Mesendoderm (in vitro differentiated cells): ENCODE measurements at regions not wholly inside any gene's neighbourhood (a gene's known extent, or its start where the extent isn't known, plus 50 kb on each side); places are given as distances from the start of the nearest gene placed in this dataset.

ENCODE experiments used
- DNase-seq: peaks from one replicate; pipeline ENCODE4 v3.0.0; 2013
- H2AK5ac ChIP-seq: 2 replicates; pipeline ENCODE4 v1.6.1; 2013; ENCODE audit warnings: low read length, inconsistent platforms
- H2BK120ac ChIP-seq: 2 replicates; pipeline ENCODE4 v1.6.1; 2013; ENCODE audit warnings: low read depth, mild to moderate bottlenecking, low read length, moderate library complexity, mixed read lengths
- H2BK15ac ChIP-seq: replicated peaks from 2 replicates; pipeline ENCODE4 v1.6.1; 2013; ENCODE audit warnings: low read depth, mild to moderate bottlenecking, moderate library complexity
- H2BK5ac ChIP-seq: 2 replicates; pipeline ENCODE4 v1.6.1; 2013; ENCODE audit warnings: low read length, inconsistent platforms
- H3K18ac ChIP-seq: 2 replicates; pipeline ENCODE4 v1.6.1; 2013; ENCODE audit warnings: mild to moderate bottlenecking, low read length, mixed read lengths
- H3K23ac ChIP-seq: one replicate; pipeline ENCODE4 v1.6.1; 2013; ENCODE audit warnings: low read length
- H3K27ac ChIP-seq: 2 replicates; pipeline ENCODE4 v1.5.1; 2013; ENCODE audit warnings: low read depth, mild to moderate bottlenecking, inconsistent platforms, low read length, moderate library complexity
- H3K27me3 ChIP-seq: 2 replicates; pipeline ENCODE4 v1.6.1; 2013; ENCODE audit warnings: low read length, control low read depth, mild to moderate bottlenecking, inconsistent platforms; ENCODE audit not compliant: insufficient read depth, poor library complexity
- H3K36me3 ChIP-seq: 2 replicates; pipeline ENCODE4 v1.6.1; 2013; ENCODE audit warnings: low read length, inconsistent platforms; ENCODE audit not compliant: control insufficient read depth, insufficient read depth
- H3K4ac ChIP-seq: one replicate; pipeline ENCODE4 v1.6.1; 2013; ENCODE audit warnings: low read depth, mild to moderate bottlenecking, low read length, moderate library complexity
- H3K4me1 ChIP-seq: 2 replicates; pipeline ENCODE4 v1.6.1; 2013; ENCODE audit warnings: low read depth, low read length, inconsistent platforms; ENCODE audit not compliant: control insufficient read depth
- H3K4me2 ChIP-seq: 2 replicates; pipeline ENCODE4 v1.6.1; 2013; ENCODE audit warnings: low read length
- H3K4me3 ChIP-seq: 2 replicates; pipeline ENCODE4 v1.5.1; 2013; ENCODE audit warnings: mild to moderate bottlenecking, low read length
- H3K56ac ChIP-seq: one replicate; pipeline ENCODE4 v1.6.1; 2013; ENCODE audit warnings: low read length
- H3K79me1 ChIP-seq: 2 replicates; pipeline ENCODE4 v1.6.1; 2013; ENCODE audit warnings: low read length, inconsistent platforms
- H3K79me2 ChIP-seq: 2 replicates; pipeline ENCODE4 v1.6.1; 2013; ENCODE audit warnings: mild to moderate bottlenecking, low read length; ENCODE audit not compliant: control insufficient read depth, insufficient read depth
- H3K9ac ChIP-seq: 2 replicates; pipeline ENCODE4 v1.6.1; 2013; ENCODE audit warnings: low read length, inconsistent platforms
- H4K5ac ChIP-seq: one replicate; pipeline ENCODE4 v1.6.1; 2013; ENCODE audit warnings: low read length
- H4K8ac ChIP-seq: one replicate; pipeline ENCODE4 v1.6.1; 2013; ENCODE audit warnings: low read depth, mild to moderate bottlenecking, control low read depth, low read length, moderate library complexity
- WGBS: extraction: QIAGEN DNeasy Blood & Tissue Kit; methylation state at CpG from one replicate; pipeline ENCODE4 v1.1.7; 2013; ENCODE audit warnings: low lambda C conversion rate, missing lambda C conversion rate; ENCODE audit not compliant: insufficient coverage; ENCODE audit errors: extremely low coverage; 5-methylcytosine and 5-hydroxymethylcytosine counted together

GRCh38 chr2:71936076-71937030 is 211.3 kb downstream of the CYP26B1 start:
- Histone ChIP-seq H3K79me1 (no peaks in the 10 kb centered on the region), H3K56ac (no peak overlapping the region), H3K4me1 (no peaks in the 10 kb centered on the region), H3K4ac (no peak overlapping the region), H3K27ac (no peak overlapping the region), H3K18ac (no peak overlapping the region), H3K79me2 (no peaks in the 10 kb centered on the region), H3K4me2 (no peak overlapping the region), H4K5ac (no peak overlapping the region), H3K36me3 (no peaks in the 10 kb centered on the region), H2AK5ac (no peak overlapping the region), H3K4me3 (no peak overlapping the region), H3K9ac (no peak overlapping the region), H4K8ac (no peak overlapping the region), H3K23ac (no peak overlapping the region), H3K27me3 (no peaks in the 10 kb centered on the region), H2BK15ac (no peak overlapping the region), H2BK5ac (no peak overlapping the region), H2BK120ac (no peak overlapping the region)
- DNase-seq, result no peak
- no CpG with 5 or more reads among the region's 5 CpGs for WGBS

DNA sequence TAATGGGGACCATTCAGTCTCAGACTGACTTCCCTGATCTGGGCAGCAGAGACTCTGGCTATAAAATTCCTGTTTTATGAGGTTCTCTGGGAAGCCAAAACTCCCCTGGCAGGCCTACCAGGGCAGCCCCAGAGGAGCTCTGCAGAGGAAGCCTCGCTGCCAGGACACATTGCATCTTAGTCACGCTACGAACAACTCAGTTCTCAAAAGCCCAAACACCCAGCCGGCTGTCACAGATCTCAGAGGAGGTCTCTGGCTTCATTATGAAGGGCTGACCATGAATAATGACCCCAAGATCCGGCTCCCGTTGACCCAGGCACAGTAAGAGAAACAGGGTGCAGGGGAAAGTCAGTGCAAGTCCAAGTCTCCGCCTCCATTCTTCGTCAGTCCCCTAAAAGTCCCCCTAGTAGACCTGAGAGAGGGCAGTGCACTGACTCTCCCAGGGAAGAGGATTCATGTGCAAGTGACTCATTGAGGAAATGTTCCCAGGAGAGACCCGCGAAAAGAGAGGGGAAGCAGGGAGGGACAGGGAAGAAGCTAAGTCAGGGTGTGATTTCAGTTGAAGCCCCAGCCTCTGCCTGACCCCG is 212.3 kb downstream of the CYP26B1 start:
- no peak overlapping the region for H4K8ac ChIP-seq
- H3K4ac ChIP-seq, result no peak overlapping the region
- H2BK15ac ChIP-seq, result no peak overlapping the region
- H3K79me1 ChIP-seq, result no peaks in the 10 kb centered on the region
- no peak overlapping the region for H3K18ac ChIP-seq
- no peak overlapping the region for H4K5ac ChIP-seq
- H3K23ac ChIP-seq, result no peak overlapping the region
- no peak overlapping the region for H3K4me3 ChIP-seq
- no peak for DNase-seq
- H3K4me2 ChIP-seq, result no peak overlapping the region
- no peak overlapping the region for H3K56ac ChIP-seq
- no peaks in the 10 kb centered on the region for H3K4me1 ChIP-seq
- no peak overlapping the region for H2BK120ac ChIP-seq
- no peak overlapping the region for H2BK5ac ChIP-seq
- no peak overlapping the region for H2AK5ac ChIP-seq
- WGBS, result no CpG with 5 or more reads among the region's 11 CpGs
- no peak overlapping the region for H3K27ac ChIP-seq
- H3K9ac ChIP-seq, result no peak overlapping the region
- no peaks in the 10 kb centered on the region for H3K79me2 ChIP-seq
- no peaks in the 10 kb centered on the region for H3K36me3 ChIP-seq
- no peaks in the 10 kb centered on the region for H3K27me3 ChIP-seq

GRCh38 chr2:71934595-71935261 is 212.9 kb downstream of the CYP26B1 start:
- H3K79me2 ChIP-seq, result no peaks in the 10 kb centered on the region
- peak; percentile 26 for DNase-seq

GRCh38 chr2:71934320-71934593 is 213.4 kb downstream of the CYP26B1 start:
- H3K36me3 ChIP-seq, result no peaks in the 10 kb centered on the region
- H3K4me1 ChIP-seq, result no peaks in the 10 kb centered on the region
- H2BK15ac ChIP-seq, result no peak overlapping the region
- H3K56ac ChIP-seq, result no peak overlapping the region
- no peaks in the 10 kb centered on the region for H3K79me2 ChIP-seq
- H3K27me3 ChIP-seq, result no peaks in the 10 kb centered on the region
- no peak overlapping the region for H4K5ac ChIP-seq
- H2BK5ac ChIP-seq, result no peak overlapping the region
- H3K18ac ChIP-seq, result no peak overlapping the region
- no peak overlapping the region for H2BK120ac ChIP-seq
- H2AK5ac ChIP-seq, result no peak overlapping the region
- no peak overlapping the region for H3K27ac ChIP-seq
- H3K9ac ChIP-seq, result no peak overlapping the region
- DNase-seq, result no peak
- H3K4me3 ChIP-seq, result no peak overlapping the region
- WGBS, result no CpG with 5 or more reads among the region's 2 CpGs
- H4K8ac ChIP-seq, result no peak overlapping the region
- H3K4ac ChIP-seq, result no peak overlapping the region
- no peak overlapping the region for H3K23ac ChIP-seq
- H3K79me1 ChIP-seq, result no peaks in the 10 kb centered on the region
- no peak overlapping the region for H3K4me2 ChIP-seq

More at GRCh38 chr2:71934595-71935261, 212.9 kb downstream of the CYP26B1 start:
- no peak overlapping the region for H3K4me3 ChIP-seq
- no peaks in the 10 kb centered on the region for H3K79me1 ChIP-seq
- no peak overlapping the region for H3K27ac ChIP-seq
- no peak overlapping the region for H2BK5ac ChIP-seq
- H3K23ac ChIP-seq, result no peak overlapping the region
- no peaks in the 10 kb centered on the region for H3K4me1 ChIP-seq
- H2BK120ac ChIP-seq, result no peak overlapping the region
- no peak overlapping the region for H3K9ac ChIP-seq
- H2AK5ac ChIP-seq, result no peak overlapping the region
- H3K4ac ChIP-seq, result no peak overlapping the region
- no peak overlapping the region for H4K8ac ChIP-seq
- no peak overlapping the region for H3K4me2 ChIP-seq
- no peak overlapping the region for H3K56ac ChIP-seq
- WGBS, result no CpG with 5 or more reads among the region's 4 CpGs
- no peak overlapping the region for H3K18ac ChIP-seq
- H4K5ac ChIP-seq, result no peak overlapping the region
- no peaks in the 10 kb centered on the region for H3K36me3 ChIP-seq
- H2BK15ac ChIP-seq, result no peak overlapping the region
- no peaks in the 10 kb centered on the region for H3K27me3 ChIP-seq

- no peak overlapping the region for H3K4ac ChIP-seq
- H3K79me1 ChIP-seq, result no peaks in the 10 kb centered on the region
- H3K56ac ChIP-seq, result no peak overlapping the region
- H2BK120ac ChIP-seq, result no peak overlapping the region
- no peaks in the 10 kb centered on the region for H3K79me2 ChIP-seq
- no peak overlapping the region for H4K8ac ChIP-seq
- no peak overlapping the region for H2BK15ac ChIP-seq
- no peak overlapping the region for H3K9ac ChIP-seq
- no CpG with 5 or more reads among the region's 8 CpGs for WGBS
- H4K5ac ChIP-seq, result no peak overlapping the region
- H3K36me3 ChIP-seq, result no peaks in the 10 kb centered on the region
- no peaks in the 10 kb centered on the region for H3K4me1 ChIP-seq
- no peak overlapping the region for H2BK5ac ChIP-seq
- no peak overlapping the region for H3K4me3 ChIP-seq
- H2AK5ac ChIP-seq, result no peak overlapping the region
- H3K27me3 ChIP-seq, result no peaks in the 10 kb centered on the region
- peak; percentile 72 for DNase-seq
- H3K23ac ChIP-seq, result no peak overlapping the region
- H3K18ac ChIP-seq, result no peak overlapping the region
- H3K27ac ChIP-seq, result no peak overlapping the region
- no peak overlapping the region for H3K4me2 ChIP-seq
Measured at GRCh38 chr2:71933467-71934319, 214.0 kb downstream of the CYP26B1 start.
